H4 (cell line): ENCODE measurements at regions not wholly inside any gene's neighbourhood (a gene's known extent, or its start where the extent isn't known, plus 50 kb on each side); places are given as distances from the start of the nearest gene placed in this dataset.
"Not testable (repeated sequence)": the region's sequence is repeated elsewhere in the genome, so short reads cannot be mapped to it uniquely, and the experiment has no call there.

Experiments used
- DNase-seq: peaks from one replicate; pipeline ENCODE4 v3.0.0-alpha.2; 2015; ENCODE audit warnings: low spot score

DNA sequence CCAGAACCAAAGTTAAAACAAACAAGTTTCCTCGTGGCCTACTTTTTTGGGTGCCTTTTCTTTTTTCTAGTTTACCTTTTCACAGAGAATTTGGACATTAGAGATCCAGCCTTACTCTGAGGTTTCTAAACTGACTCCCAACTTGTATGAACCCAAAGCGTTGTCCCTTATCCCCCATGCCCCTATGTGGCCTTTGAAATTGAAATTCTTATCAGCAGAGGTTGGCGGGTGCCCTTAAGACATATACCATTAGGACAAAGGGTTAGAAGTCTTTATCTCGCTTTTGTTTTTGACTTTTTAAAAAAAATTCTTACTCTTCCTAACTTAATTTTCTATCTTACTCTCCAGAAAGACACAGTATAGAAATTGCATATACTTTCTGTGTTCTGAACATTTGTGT lies 76.3 kb upstream of the C7orf33 start:
- DNase-seq: no peak

DNA sequence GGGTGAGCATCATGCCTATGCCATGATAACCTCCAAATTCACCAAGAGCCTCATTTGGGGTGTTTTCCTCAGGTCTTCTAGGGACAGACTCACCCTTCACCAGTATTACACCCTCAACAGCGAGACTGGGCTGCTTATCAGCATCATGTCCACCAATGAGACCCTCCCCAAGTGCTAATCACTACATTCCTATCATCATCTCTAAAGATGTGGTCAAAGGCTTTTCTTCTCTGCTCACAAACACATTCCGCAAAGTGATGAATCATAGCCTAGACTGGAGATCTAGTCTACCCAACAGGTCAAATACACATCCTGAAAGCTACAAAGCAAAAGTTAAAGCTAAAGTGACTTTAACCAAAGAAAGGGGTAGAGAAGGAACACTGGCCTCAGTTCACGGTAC lies 75.3 kb upstream of the C7orf33 start:
- DNase-seq: no peak

DNA sequence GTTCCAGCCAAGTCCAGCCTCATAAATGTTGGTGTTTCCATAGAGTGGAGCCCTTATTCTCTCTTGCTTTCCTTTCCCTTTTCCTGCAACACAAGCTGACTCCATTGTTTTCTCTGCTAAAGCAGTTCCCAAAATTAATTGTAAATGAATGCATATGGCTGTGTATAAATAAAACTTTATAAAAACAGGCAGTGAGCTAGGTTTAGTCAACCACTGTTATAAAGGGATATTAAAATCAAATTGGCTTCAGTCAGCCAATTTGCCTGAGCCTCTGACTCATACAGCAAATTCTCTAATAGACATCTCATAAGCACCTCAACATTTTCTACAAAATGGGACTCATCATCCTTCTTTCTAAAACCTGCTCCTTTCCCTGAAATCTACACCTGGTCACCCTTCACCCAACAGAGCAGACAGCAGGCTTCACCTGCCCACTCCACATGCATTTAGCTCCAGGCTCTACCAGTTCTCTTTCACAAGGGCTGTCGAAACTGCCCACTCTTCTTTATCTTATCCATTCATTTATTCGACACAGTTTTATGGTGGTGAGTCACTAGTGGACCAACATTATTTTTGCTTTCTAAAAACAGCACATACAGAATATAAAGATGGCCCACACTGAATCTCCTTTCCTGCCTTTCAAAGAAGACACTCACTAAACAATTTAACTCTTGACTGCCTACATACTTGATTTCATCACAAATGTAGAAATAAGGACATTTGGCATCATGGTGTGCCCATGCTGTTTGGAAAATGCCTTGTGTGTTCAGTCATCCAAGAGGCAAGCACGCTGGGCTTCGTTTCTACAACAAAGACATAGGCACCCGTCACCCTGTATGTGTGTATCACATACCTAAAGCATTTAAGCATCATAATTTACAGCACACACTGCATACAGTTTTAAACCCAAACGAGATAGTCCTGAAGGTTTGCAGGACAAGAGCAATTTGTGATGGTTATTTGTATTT lies 74.6 kb upstream of the C7orf33 start:
- DNase-seq: no peak

DNA sequence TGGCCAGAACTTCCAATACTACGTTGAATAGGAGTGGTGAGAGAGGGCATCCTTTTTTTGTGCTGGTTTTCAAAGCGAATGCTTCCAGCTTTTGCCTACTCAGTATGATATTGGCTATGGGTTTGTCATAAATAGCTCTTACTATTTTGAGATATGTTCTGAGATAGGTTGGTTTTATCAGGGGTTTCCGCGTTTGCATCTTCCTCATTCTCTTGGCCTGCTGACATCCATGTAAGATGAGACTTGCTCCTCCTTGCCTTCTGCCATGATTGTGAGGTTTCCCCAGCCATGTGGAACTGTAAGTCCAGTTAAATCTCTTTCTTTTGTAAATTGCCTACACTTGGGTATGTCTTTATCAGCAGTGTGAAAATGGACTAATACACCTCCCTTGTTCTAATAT lies 71.2 kb upstream of the C7orf33 start:
- not testable (repeated sequence) for DNase-seq

DNA sequence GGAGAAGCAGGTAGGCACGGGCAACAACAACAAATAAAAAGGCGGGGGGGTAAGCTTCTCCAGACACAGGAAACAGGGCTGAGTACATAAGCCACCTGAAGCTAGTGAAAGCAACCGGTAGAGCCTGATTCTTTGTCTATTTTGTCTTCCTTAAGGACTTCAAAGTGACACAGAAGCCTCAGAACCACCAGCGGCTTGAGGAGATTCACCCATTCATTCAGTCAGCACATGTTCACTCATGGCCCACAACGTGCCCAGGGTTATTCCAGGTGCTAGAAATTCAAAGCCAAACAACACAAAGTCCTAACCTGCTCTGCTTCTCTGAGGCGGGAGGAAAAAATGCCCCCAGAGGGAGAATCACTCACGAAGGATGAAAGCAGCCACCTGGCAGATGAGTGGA lies 69.3 kb upstream of the C7orf33 start:
- no peak for DNase-seq

DNA sequence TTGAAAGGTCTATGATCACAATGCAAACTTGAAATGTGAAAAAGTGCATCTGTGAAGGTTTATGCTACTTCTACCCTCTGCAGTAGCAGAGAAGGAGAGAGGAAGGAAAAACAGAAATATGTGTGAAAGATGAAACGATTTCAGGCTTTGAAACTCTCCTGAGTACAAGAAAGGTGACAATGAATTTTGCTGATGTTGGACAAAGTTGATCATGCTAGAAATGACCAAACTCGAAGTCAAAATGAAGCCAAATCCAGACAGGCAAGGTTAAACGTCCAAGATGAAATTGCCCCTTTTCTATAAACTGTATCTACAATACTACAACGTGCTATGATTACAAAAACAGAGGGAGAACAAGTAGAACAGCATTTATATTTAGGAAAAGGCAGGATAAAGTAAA lies 67.0 kb upstream of the C7orf33 start:
- DNase-seq: no peak

DNA sequence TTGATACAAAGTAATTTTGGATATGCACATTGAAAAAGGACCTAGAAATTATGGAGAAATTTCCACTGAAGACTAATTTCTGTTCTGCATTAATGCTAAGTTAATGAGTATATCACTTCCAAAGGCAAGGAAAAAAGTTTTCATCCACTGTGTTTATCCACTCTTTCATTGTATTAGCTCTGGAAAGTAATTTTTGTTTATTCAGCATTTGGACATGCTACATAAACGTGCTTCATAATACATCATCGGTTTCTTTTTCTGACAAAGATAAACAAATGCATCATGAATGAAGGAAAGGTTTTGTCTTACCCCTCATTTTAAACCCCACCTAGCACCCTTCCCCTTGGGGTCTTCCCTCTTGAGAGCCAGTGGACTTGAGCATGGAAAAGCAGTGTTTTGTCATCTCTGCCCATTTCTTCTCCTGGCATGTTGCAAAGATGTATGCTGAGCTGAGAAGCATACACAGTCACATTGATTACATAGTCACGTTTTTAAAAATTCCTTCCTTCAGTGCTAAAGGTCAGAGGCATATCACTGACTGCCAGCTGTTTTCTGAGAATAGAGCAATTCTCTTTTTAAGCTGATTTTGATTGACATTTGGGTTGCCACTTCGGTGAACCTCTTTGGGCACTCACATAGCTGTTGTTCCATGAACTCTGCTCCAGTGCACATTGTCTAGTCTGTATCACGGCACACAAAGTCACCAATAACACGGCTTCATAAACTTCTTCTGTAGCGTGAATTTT lies 65.9 kb upstream of the C7orf33 start:
- DNase-seq: no peak

DNA sequence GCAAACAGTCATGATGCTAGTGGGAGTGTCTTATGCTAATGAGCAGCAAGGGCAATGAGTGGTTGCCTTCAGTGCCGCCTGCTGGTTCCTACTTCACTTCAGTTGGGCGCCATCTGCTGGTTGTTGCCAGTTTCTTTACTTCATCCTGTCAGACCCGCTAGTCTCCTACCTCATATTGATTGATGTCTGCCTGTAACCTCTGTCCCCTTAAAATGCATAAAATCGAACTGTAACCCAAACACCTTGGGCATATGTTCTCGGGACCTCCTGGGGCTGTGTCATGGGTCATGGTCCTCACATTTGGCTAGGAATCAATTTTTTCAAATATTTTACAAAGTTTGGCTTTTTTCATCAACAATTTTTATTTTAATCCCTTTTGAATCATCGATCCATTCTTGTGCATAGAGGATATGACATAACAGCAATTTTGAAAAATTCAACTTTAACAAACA lies 62.8 kb upstream of the C7orf33 start:
- peak; percentile 95 for DNase-seq

DNA sequence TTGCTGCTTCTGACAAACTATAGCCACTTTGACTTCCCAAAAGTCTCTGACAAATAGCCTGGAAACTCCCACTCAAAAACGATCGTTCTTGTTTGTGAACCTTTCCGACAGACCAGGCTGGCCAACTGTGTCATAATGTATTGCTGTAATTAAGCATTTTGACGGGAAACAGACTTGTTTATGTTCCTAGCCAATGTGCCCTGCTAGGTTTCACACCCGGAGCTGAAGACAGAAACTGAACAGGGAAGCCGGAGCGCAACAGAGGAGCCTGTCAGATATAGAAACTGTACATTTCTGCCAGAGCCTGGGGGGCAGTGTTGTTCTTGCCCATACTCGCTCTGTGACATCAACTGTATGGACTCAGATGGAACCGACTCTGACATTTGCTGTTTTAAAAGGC lies 55.3 kb upstream of the C7orf33 start:
- DNase-seq: no peak

DNA sequence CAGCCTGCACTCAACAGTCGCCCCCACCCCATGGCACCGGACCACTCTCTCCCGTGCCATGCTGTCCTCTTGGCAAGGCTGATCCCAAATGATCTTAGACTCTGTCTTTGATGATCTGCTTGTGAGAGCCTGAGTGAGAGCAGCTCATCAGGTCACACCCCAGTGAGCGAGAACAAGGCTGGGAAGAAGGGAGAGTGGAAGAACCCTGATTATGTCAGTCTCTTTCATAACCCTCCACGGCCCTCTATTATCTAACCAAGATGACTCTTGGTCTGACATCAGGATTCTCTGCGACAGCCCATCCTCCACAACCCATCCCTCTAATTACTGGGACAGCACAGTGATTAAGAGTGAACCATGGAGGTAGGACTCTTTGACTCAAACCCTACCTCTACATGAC lies 53.1 kb upstream of the C7orf33 start:
- DNase-seq: no peak

DNA sequence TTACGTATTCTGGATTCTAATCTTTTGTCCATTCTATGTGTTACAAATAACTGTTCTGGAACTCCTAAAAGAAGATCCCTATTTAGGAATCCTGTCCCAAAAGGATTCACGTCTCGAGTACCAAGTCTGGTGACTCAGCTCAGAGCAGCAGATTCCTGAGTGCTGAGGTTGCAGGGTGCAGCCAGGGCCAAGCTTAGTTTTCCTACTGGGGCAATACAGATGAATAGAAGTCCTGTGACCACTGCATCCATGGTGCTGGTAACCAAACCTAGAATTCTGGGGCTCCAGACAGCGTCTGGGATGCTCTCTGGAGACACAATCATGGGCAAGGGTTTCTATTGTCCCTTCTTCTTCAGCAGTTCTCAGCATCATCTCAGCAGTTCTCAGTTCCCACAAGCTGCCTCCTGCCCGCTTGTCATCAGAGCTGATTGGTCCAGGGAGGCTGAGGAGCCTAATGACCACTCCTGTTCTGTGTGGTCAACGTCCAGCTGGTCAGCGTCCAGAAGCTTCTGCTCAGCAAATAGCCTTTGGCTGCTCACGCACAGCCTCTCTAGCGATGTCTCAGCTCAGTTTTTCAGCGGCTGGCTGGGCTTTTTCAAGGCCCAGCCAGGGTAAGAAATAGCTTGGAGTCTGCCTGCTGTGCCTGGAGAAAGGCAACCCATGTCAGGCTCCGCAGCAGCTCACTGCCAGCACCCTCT lies 50.4 kb upstream of the C7orf33 start:
- DNase-seq: peak; percentile 46
